Right lobe of liver (tissue), 6 donors: ENCODE measurements at regions not wholly inside any gene's neighbourhood (a gene's known extent, or its start where the extent isn't known, plus 50 kb on each side); places are given as distances from the start of the nearest gene placed in this dataset.

Source experiments
- ATAC-seq, 4 donors: fragments of 200-7000 bp; cut with Tn5 transposase; one replicate each; pipeline ENCODE4 v1.9.1; 2020; ENCODE audit warnings: mild to moderate bottlenecking in 4 of 4, moderate library complexity in 4 of 4
- DNase-seq, 3 donors: peaks; one replicate each; pipeline ENCODE4 v3.0.0-alpha.2; 2020
- H3K27ac ChIP-seq, 3 donors: fragments of 200-600 bp; one replicate each; pipeline ENCODE4 v1.8.0; 2022
- H3K27me3 ChIP-seq, 2 donors: fragments of 200-600 bp; one replicate each; pipeline ENCODE4 v1.8.0; 2022
- H3K36me3 ChIP-seq, 4 donors: fragments of 200-600 bp; sonication (generic) in 1 of 4; one replicate each; pipeline versions ENCODE4 v1.5.1 to v1.8.0; 2017 to 2022; ENCODE audit warnings: control low read depth in 1 of 4
- H3K4me1 ChIP-seq, 4 donors: fragments of 200-600 bp; sonication (generic) in 1 of 4; one replicate each; pipeline versions ENCODE4 v1.5.1 to v1.8.0; 2017 to 2022; ENCODE audit warnings: control low read depth in 1 of 4
- H3K4me3 ChIP-seq, 3 donors: fragments of 200-600 bp; one replicate each; pipeline ENCODE4 v1.8.0; 2022
- H3K9me3 ChIP-seq, 4 donors: fragments of 200-600 bp; sonication (generic) in 1 of 4; one replicate each; pipeline versions ENCODE4 v1.5.1 to v1.8.0; 2017 to 2022; ENCODE audit warnings: control low read depth in 1 of 4
- POLR2A ChIP-seq: fragments of 450-650 bp; IDR thresholded peaks from one replicate; pipeline ENCODE4 v1.6.1; 2017; ENCODE audit warnings: antibody characterized with exemption, mild to moderate bottlenecking
- WGBS: methylation state at CpG from one replicate; pipeline ENCODE4 v1.1.6; 2018; ENCODE audit warnings: low coverage, low lambda C conversion rate; ENCODE audit not compliant: insufficient coverage; ENCODE audit errors: missing lambda C conversion rate; 5-methylcytosine and 5-hydroxymethylcytosine counted together
- intact Hi-C, 2 donors: fragments of 100-400 bp; cut with DNase I; formaldehyde crosslinking; loops; one replicate each; pipeline versions ENCODE4 v1.11.2 to v1.14.1; 2022
- TF ChIP-seq, protein P1 (sequence below), 4 donors: fragments of 200-600 bp in 3 of 4; fragments of 450-650 bp in 1 of 4; IDR thresholded peaks; one replicate each; pipeline versions ENCODE4 v1.5.1 to v1.8.0; 2016 to 2022; ENCODE audit warnings: antibody characterized with exemption in 4 of 4, mild to moderate bottlenecking in 2 of 4
- donor health status: DM: no; HTN: yes; CAD: no.
- donor health status: DM: no; HTN: no; CAD: no.
- donor health status: DM: no; HTN: no; CAD: no.
- donor health status: DM: no; HTN: yes; CAD: no.
- donor health status: DM: no; HTN: yes; CAD: no.

DNA sequence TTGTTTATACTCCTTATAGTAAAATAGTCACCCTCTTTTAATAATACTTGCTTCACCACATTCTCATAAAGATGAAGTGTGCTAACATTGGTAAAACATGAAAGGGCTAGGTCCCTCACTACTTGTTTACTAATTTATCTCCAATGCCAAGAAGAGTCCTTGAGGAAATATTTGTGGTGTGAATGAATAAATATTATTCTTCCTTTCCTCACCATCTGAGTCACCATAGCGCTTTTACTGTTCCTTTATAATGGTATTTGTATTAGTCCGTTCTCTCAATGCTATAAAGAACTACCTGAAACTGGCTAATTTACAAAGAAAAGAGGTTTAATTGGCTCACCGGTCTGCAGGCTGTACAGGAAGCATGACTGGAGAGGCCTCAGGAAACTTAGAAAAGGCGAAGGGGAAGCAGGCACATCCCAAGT is 222.8 kb upstream of the ZRANB2 start:
- no peak overlapping the region for H3K27ac ChIP-seq
- no peak overlapping the region for H3K4me3 ChIP-seq
- TF ChIP-seq POLR2A, result no peak
- TF ChIP-seq, protein P1, sequence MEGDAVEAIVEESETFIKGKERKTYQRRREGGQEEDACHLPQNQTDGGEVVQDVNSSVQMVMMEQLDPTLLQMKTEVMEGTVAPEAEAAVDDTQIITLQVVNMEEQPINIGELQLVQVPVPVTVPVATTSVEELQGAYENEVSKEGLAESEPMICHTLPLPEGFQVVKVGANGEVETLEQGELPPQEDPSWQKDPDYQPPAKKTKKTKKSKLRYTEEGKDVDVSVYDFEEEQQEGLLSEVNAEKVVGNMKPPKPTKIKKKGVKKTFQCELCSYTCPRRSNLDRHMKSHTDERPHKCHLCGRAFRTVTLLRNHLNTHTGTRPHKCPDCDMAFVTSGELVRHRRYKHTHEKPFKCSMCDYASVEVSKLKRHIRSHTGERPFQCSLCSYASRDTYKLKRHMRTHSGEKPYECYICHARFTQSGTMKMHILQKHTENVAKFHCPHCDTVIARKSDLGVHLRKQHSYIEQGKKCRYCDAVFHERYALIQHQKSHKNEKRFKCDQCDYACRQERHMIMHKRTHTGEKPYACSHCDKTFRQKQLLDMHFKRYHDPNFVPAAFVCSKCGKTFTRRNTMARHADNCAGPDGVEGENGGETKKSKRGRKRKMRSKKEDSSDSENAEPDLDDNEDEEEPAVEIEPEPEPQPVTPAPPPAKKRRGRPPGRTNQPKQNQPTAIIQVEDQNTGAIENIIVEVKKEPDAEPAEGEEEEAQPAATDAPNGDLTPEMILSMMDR (IDR thresholded peaks at IDR 0.05), result no peak
- no peak for DNase-seq
- intact Hi-C loops, result no loop called here
- H3K27me3 ChIP-seq, result no peaks in the 10 kb centered on the region
- no peaks in the 10 kb centered on the region for H3K4me1 ChIP-seq
- ATAC-seq, result no peak
- WGBS, result 78% methylated on average over 4 of the region's 4 CpGs
- no peaks in the 10 kb centered on the region for H3K36me3 ChIP-seq
- H3K9me3 ChIP-seq, result no peaks in the 10 kb centered on the region

DNA sequence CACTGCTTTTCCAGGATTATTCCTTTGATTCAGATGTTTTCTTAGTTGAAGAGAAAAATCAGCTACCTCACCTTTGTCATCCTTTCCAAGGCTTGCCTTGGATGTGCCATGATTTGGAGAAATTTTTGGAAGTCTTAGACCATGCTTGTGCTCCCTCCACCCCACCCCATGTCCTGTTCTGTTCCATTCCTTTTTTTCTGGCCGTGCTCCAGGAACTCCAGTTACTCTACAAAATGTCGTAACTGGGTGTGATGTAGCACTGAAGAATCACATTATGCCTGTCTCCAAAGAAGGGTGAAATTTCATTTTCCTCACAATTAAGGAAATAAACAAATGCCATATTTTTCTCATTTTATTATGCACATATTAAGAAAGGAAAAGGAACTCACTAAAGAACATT is 217.8 kb upstream of the ZRANB2 start:
- DNase-seq (no peak), ATAC-seq (no peak)
- no peaks in the 10 kb centered on the region for H3K36me3 ChIP-seq
- H3K9me3 ChIP-seq, result no peaks in the 10 kb centered on the region
- H3K4me1 ChIP-seq, result no peaks in the 10 kb centered on the region
- no peaks in the 10 kb centered on the region for H3K27me3 ChIP-seq
- TF ChIP-seq, protein P1 (IDR thresholded peaks at IDR 0.05), result no peak
- TF ChIP-seq POLR2A, result no peak
- no peak overlapping the region for H3K27ac ChIP-seq
- intact Hi-C loops, result no loop called here
- WGBS, result 39% methylated on average over 2 of the region's 2 CpGs
- H3K4me3 ChIP-seq, result no peak overlapping the region

DNA sequence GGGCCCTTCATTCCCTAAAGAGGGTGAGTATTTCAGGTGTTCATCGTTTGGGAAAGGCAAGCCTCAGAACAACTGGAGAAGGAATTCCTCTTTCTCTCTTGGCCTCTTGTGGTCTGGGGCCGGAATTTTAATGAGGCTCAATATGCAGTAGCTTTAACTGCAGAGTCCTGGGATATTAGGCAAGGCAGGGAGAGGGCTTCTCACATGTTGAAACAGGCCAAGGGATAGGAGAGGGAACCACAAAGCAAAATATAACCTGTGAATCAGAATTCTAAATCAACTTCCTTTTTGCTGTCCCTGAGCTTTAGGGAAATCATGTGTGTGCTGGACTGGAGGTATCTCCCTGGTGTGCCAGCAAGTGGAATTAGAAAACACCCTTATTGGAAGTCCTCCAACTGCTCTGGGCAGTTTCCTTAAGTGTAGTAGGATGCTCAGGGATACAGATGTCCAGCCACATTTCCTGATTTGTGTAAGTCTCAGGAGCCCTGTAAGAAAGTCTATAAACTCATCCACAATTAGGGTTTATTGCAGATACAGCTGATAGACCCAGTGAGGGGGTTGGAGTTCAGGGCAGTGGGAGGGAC is 215.8 kb upstream of the ZRANB2 start:
- 61% methylated on average over 2 of the region's 2 CpGs for WGBS
- Histone ChIP-seq H3K27me3 (no peaks in the 10 kb centered on the region), H3K4me3 (no peak overlapping the region)

DNA sequence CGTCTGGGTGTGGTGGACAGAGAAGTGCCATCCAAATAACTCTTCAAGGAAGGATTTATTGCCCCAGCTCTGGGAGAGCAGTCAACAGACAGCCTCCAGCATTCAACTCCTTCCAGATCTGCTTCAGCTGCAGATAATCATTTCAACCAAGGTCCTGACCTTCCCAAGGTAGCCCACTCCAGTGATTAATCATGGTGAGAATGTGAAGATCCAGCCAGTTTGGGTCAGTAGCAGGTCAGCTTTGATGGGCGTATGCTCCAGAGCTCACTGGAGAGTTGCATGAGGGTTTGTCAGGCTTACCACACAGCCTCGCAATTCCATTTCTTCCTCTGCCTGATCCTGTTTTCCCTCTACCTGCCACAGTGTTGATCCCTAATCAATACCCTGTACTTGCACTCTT is 214.5 kb upstream of the ZRANB2 start:
- H3K9me3 ChIP-seq, result no peaks in the 10 kb centered on the region
- no peak for TF ChIP-seq POLR2A
- no peaks in the 10 kb centered on the region for H3K27me3 ChIP-seq
- H3K27ac ChIP-seq, result no peak overlapping the region
- DNase-seq, result no peak
- H3K4me1 ChIP-seq, result no peaks in the 10 kb centered on the region
- H3K36me3 ChIP-seq, result no peaks in the 10 kb centered on the region
- no peak for ATAC-seq
- intact Hi-C loops, result no loop called here
- WGBS, result 51% methylated on average over 2 of the region's 3 CpGs
- H3K4me3 ChIP-seq, result no peak overlapping the region

More for the DNA sequence above, 215.8 kb upstream of the ZRANB2 start:
- Histone ChIP-seq H3K4me1 (no peaks in the 10 kb centered on the region), H3K9me3 (no peaks in the 10 kb centered on the region), H3K27ac (no peak overlapping the region), H3K36me3 (no peaks in the 10 kb centered on the region)
- TF ChIP-seq, protein P1 (IDR thresholded peaks at IDR 0.05), result no peak
- TF ChIP-seq POLR2A, result no peak
- intact Hi-C loops, result no loop called here
- ATAC-seq (no peak), DNase-seq (no peak)

DNA sequence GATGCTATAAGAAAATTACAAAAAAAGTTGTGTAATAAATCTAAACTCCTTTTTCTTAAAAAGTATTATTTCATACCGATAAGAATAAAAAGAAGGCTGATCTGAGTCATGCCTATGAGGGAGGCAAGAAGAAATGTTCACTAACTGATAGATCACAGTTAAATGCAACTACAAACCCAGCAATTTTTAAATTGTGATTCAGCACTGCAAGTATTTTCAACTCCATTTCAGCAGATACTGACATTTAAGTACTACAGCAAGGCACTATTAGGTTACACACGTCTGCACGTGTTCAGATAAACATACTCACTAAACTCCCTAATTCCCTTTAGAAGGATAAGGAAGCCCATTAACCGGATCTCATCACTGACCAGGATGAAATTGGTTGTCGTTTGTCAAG is 213.3 kb upstream of the ZRANB2 start:
- H3K36me3 ChIP-seq, result no peaks in the 10 kb centered on the region
- no peaks in the 10 kb centered on the region for H3K9me3 ChIP-seq
- no peak overlapping the region for H3K27ac ChIP-seq
- no peaks in the 10 kb centered on the region for H3K4me1 ChIP-seq
- no peak overlapping the region for H3K4me3 ChIP-seq
- intact Hi-C loops, result no loop called here
- ATAC-seq (no peak), DNase-seq (no peak)
- no peaks in the 10 kb centered on the region for H3K27me3 ChIP-seq
- TF ChIP-seq, protein P1 (IDR thresholded peaks at IDR 0.05), result no peak
- no peak for TF ChIP-seq POLR2A
- WGBS, result 66% methylated on average over 5 of the region's 5 CpGs
